NCI-H1048 (cell line): ENCODE measurements at regions not wholly inside any gene's neighbourhood (a gene's known extent, or its start where the extent isn't known, plus 50 kb on each side); places are given as distances from the start of the nearest gene placed in this dataset.

Experiments used
- DNase-seq: peaks from one replicate; lab custom pipeline; 2025; lab: John Stamatoyannopoulos, UW

GRCh38 chr14:58814466-58814865 is 176.7 kb downstream of the DACT1 start:
- no peak for DNase-seq

DNA sequence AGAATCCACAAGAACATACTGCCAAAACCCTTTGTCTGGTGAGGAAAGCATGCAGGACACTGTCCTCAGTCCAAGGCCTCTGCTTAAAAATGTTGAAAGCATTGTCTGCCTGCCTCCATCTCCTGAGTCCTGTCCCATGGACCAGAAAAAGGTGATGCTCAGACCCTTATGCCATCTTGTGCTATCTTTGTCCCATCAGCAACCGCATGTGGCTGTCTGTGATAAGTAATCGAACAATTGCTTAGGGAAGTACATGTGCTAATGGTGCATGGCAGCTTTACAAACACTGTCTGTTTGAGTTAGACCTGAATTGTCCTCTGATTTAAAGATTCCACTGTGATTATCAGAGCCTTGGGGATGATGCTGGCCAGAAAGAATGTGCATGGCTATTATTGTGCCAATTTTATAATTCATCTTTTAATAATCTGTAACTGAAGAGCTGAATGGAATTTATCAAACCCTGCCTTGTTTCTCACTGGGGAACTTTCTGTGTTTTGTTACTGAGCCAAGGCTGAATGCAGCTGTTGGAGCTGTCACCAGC is 177.5 kb downstream of the DACT1 start:
- no peak for DNase-seq

DNA sequence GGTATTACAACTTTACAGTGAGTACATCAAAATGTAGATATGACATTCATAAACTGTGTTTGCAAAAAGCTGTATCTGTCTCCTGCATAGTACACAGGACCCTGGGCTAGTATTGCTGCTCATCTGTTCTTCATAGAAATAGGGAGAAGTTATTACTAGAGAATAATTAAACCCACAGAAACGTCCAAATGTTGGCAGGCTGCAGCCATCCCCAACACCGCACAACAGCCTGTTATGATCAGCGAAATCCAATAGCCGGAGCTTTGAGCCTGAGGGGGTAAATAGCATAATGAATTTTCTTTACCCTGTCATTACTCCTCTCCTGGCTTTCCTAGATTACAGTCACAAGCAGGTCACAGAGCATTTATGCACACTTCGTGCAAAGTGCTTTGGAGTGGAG is 178.0 kb downstream of the DACT1 start:
- DNase-seq: no peak

DNA sequence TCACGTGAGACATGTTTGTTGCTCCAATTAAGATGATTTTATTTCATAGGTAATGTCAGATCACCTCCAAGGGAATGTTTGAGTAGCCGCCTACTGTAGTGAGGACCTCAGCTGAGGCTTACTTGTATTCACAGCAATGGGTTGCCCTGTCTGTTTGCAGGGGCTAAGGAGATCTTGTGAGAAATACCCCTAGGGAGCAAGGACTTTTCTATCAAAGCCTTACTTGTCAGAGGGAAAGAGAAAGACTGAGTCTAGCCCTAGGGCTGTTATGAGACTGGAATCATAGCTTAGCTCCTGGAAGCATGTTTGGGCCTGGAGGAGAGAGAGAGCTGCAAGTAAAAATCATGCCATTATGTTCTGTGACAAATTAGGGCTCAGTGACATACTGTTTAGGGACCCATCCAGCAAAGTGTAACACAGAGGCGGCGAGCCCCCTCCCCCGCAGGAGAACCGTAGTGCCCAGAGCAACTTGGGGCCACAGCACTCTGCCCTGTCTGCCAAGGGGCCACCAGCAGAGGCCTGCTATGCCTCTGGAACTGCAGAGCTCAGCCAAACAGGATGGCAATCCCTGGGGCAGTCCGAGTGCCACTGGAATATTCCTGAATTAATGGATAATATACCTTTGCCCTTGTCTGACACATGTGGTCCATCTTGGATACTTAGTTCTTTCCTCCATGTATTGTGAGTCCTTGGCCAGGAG is 178.8 kb downstream of the DACT1 start:
- DNase-seq: no peak

DNA sequence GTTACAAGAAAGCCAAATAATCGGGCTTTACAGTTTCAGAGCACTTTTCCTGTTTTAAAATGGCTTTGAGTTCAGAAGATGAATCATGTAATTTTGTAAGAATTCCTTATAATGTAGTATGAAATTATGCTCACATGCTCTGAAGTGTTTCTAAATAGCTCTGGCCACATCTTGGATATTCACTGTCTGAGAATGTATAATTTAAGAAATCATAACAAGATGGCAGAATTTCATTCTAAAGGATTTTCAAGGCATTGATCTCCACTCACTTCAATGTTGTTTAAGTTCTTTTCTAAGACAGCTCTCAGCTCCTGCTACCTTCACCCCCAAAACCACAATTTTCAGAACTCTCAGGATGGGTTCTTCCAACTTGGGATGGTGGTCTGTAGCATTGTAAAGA is 180.1 kb downstream of the DACT1 start:
- no peak for DNase-seq

DNA sequence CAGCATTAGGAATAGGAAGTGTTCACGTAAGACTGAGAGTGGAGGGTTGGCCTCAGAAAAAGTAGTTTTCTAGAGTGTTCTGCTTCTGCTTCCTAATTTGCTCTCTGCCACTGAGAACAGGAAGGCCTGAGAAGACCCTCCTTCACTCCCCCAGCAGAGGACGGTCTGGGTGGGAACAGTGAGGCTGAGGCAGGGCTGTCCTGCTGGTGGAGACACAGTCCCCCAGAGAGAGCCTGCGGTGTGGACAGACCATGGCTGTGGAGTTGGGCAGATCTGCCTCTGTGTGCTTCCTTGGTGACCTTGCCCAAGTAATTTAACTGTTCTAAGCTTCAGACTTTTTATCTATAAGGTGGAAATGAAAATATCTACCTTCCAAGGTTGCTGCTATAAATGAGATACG is 182.3 kb downstream of the DACT1 start:
- DNase-seq: no peak

- DNase-seq: no peak
These were observed 183.7 kb downstream of the DACT1 start for GRCh38 chr14:58821421-58821820.

DNA sequence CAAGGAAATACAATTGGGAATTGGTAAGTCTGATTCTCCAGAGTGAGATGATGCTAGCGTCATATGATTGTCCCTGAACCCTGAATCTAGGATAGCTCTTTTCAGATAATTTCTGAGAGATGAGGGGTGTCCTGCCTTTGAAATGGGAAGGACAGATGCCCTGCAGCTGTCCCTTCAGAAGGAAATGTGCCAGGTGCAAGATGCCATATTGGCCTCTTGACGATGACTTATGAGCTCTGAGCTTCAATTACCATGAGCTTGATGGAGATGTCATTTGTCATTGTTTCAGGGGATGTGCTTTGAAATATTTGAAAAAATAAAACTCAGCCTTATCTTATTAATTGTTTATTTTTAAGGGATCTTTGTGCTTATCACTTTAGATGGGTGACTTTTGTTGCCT is 185.1 kb downstream of the DACT1 start:
- no peak for DNase-seq

DNA sequence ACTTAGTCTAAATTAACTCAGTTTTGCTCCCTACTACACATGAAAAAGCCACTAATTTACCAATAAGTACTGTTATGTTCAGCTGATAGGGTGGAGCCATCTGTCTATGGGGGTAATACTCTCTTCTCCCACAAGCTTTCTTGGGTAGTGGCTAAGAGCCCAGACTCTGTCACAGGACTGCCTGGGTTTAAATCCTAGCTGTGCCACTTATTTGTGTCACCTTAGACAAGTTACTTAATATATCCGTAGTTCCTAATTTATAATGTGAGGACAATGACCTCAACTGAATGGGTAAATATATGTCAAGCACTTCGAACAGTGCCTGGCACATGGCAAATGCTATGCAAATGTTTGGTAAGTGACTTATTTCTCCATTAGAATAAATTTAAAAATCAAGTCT is 185.6 kb downstream of the DACT1 start:
- no peak for DNase-seq

DNA sequence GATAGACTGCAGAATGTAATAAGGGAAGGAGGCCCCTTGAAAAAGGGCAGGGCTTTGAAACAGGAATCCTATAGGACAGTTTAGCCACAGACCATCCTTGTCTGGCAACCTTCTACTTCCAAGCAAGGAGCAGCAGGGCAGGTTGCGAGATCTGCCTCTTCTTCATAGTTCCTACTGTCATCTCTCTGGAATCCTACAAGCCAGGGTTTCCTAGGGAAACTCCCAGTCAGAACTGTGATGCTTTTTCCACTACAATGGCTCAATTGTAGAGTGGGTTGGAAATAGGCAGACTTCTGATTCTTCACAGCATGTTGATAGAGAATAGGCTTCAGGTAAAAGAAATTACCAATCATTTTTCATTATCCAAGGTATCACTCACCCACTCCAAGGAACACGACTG is 186.3 kb downstream of the DACT1 start:
- DNase-seq: no peak

DNA sequence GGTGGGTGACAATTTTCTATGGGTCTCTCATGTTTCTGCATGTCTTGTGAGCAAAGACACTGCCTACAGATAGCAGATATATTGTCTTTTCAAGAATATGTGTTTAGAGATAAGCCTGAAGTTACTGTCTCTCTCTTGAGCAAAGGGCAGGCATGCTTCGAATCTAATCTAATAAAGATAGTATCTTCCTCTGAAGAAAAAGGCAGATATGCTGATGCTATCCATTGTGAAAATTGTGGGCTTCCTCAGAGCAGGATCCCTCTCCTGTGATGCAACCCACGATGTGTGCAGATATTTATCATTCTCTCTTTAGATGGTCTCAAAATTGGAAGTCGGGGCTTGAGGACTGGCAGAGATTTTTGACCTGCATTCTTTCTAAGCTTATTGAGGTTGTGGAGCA is 187.0 kb downstream of the DACT1 start:
- DNase-seq: no peak

DNA sequence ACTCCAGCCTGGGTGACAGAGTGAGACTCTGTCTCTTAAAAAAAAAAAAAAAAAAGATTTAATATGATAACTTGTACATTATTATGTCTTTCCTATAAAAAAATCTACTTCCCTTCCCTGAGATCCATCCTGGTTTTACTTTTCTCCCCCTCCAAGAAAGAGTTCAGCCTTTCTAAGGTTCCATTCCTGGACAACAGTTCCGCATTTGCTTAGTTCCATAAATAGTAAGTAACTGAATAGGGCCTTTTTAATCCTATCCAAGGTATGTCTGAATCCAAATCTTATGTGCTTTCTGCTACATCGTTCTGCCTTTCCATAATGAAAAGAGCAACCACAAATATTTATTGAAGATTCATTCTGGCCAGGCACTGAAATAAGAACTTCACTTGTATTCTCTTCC is 187.8 kb downstream of the DACT1 start:
- DNase-seq: no peak

- DNase-seq: no peak
These were observed 189.3 kb downstream of the DACT1 start for GRCh38 chr14:58826845-58827686.

- DNase-seq: no peak
These were observed 190.5 kb downstream of the DACT1 start for GRCh38 chr14:58828298-58828697.

GRCh38 chr14:58829594-58829993 is 191.8 kb downstream of the DACT1 start:
- no peak for DNase-seq

DNA sequence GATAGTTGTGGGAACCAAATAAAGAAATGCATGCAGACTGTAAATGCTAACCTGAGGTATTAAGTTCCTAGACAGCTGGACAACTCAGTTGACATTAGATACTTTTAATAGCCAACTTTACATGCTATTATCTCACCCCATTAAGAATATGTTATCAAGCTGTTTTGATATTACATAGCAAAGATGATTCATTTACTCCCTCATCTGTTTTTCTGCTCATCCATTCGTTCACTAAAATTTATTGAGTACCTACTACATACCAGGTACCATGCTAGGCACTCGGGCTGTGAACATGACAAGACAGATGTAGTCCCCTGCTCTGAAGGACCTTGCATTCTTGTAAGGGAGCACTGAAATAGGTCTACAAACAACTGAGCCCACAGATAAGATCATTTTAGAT is 192.4 kb downstream of the DACT1 start:
- DNase-seq: no peak

DNA sequence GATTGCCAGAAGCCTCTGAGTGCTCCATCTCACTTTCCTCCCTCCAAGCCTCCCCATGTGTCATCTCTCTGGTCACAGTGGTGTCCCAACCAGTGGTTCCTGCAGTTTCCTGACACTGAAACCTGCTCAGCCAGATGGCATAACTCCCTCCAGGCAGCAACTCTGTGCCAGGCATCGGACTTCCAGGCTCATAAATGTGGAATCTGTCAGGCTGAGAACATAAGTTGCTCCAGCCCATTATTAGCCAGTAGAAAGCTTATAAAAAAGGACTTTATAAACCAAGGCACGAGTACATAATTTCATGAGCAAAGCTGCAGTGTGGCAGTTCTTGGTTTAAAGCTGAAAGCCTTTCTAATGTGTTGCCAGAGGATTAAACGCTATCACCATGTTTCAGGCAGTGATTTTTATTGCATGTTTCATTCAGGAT is 194.3 kb downstream of the DACT1 start:
- no peak for DNase-seq

DNA sequence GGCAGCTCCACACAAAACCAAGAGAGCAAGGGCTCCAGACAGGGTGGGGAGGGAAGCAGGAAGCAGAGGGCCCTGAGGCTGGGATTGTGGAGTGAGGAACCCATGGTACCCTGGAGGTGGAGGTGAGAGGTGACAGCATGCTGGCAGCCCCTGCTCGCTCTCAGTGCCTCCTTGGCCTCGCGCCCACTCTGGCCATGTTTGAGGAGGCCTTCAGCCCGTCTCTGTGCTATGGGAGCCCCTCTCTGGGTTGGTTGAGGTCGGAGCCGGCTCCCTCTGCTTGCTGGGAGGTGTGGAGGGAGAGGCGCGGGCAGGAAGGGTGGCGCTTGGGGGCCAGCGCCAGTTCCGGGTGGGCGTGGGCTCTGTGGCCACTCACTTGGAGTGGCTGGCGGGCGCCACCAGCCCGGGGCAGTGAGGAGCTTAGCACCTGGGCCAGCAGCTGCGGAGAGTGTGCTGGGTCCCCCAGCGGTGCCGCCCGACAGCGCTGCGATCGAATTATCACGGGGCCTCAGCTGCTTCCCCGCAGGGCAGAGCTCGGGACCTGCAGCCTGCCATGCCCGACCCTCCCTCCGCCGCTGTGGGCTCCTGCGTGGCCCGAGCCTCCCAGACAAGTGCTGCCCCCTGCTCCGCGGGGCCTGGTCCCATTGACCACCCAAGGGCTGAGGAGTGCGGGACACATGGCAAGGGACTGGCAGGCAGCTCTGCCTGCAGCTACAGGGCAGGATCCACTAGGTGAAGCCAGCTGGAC is 196.0 kb downstream of the DACT1 start:
- DNase-seq: no peak

DNA sequence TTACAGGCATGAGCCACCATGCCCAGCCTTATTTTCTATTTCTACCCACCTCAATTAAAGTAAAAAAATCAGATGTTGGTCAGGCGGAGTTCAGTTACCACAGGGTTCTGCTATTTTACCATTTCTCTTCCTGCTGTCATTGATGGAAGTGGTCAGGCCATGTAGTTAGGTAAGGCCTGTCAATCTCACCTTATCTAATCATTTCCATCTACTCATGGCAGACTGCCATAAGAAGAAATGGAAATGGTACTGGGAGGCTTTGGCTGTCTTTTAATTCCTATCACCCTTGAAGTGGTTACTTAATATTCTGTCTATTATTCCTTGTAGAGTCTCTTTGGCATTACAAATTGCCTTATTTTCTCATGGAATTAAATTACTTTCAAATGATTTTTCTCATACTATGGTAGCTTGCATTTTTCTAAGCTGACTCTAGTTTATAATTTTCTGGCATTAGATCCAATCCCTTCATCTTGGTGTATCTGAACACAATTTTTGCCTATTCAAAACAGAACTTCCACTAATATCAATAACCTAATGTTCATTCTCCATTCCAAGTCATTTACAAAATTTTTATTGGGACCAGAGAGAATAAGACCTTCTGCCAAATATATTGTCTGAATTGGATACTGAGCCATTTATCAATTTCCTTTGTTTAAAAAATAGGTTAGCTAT is 198.7 kb downstream of the DACT1 start:
- no peak for DNase-seq

GRCh38 chr14:58839233-58839632 is 201.5 kb downstream of the DACT1 start:
- no peak for DNase-seq

DNA sequence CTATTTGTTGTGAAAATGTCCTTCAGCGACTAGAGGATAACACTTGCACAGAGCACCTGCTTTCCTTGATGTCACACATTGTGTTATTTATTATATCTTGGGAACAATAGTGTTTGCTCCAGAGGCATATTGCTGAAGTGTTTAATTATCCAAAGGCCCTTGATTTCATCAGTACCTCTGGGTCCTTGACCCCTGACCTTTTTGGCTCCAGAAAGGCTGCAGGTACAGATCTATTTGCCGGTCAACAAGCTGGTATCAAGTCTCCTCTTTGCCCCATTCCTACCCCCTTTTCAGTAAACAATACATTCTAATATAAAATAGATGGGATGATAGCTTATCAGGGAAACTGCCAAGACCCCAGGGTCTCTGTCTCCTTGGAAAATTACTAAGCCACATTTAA is 206.8 kb downstream of the DACT1 start:
- no peak for DNase-seq
